ENCODE measurements at regions not wholly inside any gene's neighbourhood (a gene's known extent, or its start where the extent isn't known, plus 50 kb on each side); places are given as distances from the start of the nearest gene placed in this dataset.
A peak's percentile ranks its signal among the peaks of the same experiment; 100 is the strongest.

GRCh38 chr1:184302346-184302745, 84.5 kb upstream of the C1orf21 start:
- no peak for ATAC-seq
- DNase-seq (ENCODE audit: low spot score) = no peak

GRCh38 chr1:184310157-184310819, 76.5 kb upstream of the C1orf21 start:
- DNase-seq (ENCODE audit: low spot score) (no peak), ATAC-seq (peak; percentile 92)

- DNase-seq (ENCODE audit: low spot score) = no peak
- no peak for ATAC-seq
Measured at GRCh38 chr1:184311580-184311979, 75.2 kb upstream of the C1orf21 start.

GRCh38 chr1:184315254-184315653, 71.6 kb upstream of the C1orf21 start:
- no peak for DNase-seq (ENCODE audit: low spot score)
- no peak for ATAC-seq

- DNase-seq (ENCODE audit: low spot score) = no peak
- no peak for ATAC-seq
Measured at GRCh38 chr1:184319879-184320278, 67.0 kb upstream of the C1orf21 start.

GRCh38 chr1:184322253-184322652, 64.6 kb upstream of the C1orf21 start:
- no peak for ATAC-seq
- DNase-seq (ENCODE audit: low spot score) = no peak

- no peak for DNase-seq (ENCODE audit: low spot score)
- ATAC-seq = peak; percentile 42
Measured at GRCh38 chr1:184324972-184325371, 61.9 kb upstream of the C1orf21 start.

GRCh38 chr1:184326278-184326677, 60.6 kb upstream of the C1orf21 start:
- ATAC-seq (no peak), DNase-seq (ENCODE audit: low spot score) (no peak)

GRCh38 chr1:184329245-184329953, 57.4 kb upstream of the C1orf21 start:
- DNase-seq (ENCODE audit: low spot score) (no peak), ATAC-seq (no peak)

GRCh38 chr1:184329962-184330868, 56.6 kb upstream of the C1orf21 start:
- ATAC-seq = peak; percentile 37
- DNase-seq (ENCODE audit: low spot score) = no peak

GRCh38 chr1:184330875-184331274, 56.0 kb upstream of the C1orf21 start:
- no peak for ATAC-seq
- DNase-seq (ENCODE audit: low spot score) = no peak
